ENCODE measurements at regions not wholly inside any gene's neighbourhood (a gene's known extent, or its start where the extent isn't known, plus 50 kb on each side); places are given as distances from the start of the nearest gene placed in this dataset.

- H3K36me3 ChIP-seq (ENCODE audit: control insufficient read depth, insufficient read depth, low read length): no peaks in the 10 kb centered on the region
- no peaks in the 10 kb centered on the region for H3K27me3 ChIP-seq (ENCODE audit: control insufficient read depth, insufficient read depth, low read length)
- DNase-seq (ENCODE audit: low read depth, low spot score): no peak
- H3K4me1 ChIP-seq (ENCODE audit: control insufficient read depth, insufficient read depth, low read length): no peaks in the 10 kb centered on the region
- no peaks in the 10 kb centered on the region for H3K9me3 ChIP-seq (ENCODE audit: control insufficient read depth, insufficient read depth, low read length)
- no peak overlapping the region for H3K4me3 ChIP-seq (ENCODE audit: low read length)
- no peak overlapping the region for H3K27ac ChIP-seq (ENCODE audit: low read length)
Observed at GRCh38 chr18:53795610-53796009, 428.9 kb downstream of the MBD2 start.

- Histone ChIP-seq H3K4me3 (ENCODE audit: low read length) (no peak overlapping the region), H3K4me1 (ENCODE audit: control insufficient read depth, insufficient read depth, low read length) (no peaks in the 10 kb centered on the region), H3K27ac (ENCODE audit: low read length) (no peak overlapping the region), H3K9me3 (ENCODE audit: control insufficient read depth, insufficient read depth, low read length) (no peaks in the 10 kb centered on the region), H3K27me3 (ENCODE audit: control insufficient read depth, insufficient read depth, low read length) (no peaks in the 10 kb centered on the region), H3K36me3 (ENCODE audit: control insufficient read depth, insufficient read depth, low read length) (no peaks in the 10 kb centered on the region)
- WGBS (ENCODE audit: insufficient coverage, insufficient read length): 100% methylated on average over 1 of the region's 3 CpGs
- no peak for DNase-seq (ENCODE audit: low read depth, low spot score)
Observed at GRCh38 chr18:53795061-53795460, 429.4 kb downstream of the MBD2 start.

GRCh38 chr18:53792762-53793161 lies 431.7 kb downstream of the MBD2 start:
- H3K27me3 ChIP-seq (ENCODE audit: control insufficient read depth, insufficient read depth, low read length): no peaks in the 10 kb centered on the region
- H3K4me3 ChIP-seq (ENCODE audit: low read length): no peak overlapping the region
- no CpG with 5 or more reads among the region's 4 CpGs for WGBS (ENCODE audit: insufficient coverage, insufficient read length)
- no peak for DNase-seq (ENCODE audit: low read depth, low spot score)
- no peaks in the 10 kb centered on the region for H3K36me3 ChIP-seq (ENCODE audit: control insufficient read depth, insufficient read depth, low read length)
- H3K27ac ChIP-seq (ENCODE audit: low read length): no peak overlapping the region
- no peaks in the 10 kb centered on the region for H3K4me1 ChIP-seq (ENCODE audit: control insufficient read depth, insufficient read depth, low read length)
- no peaks in the 10 kb centered on the region for H3K9me3 ChIP-seq (ENCODE audit: control insufficient read depth, insufficient read depth, low read length)

GRCh38 chr18:53790786-53791185 lies 433.7 kb downstream of the MBD2 start:
- no peak overlapping the region for H3K4me3 ChIP-seq (ENCODE audit: low read length)
- H3K4me1 ChIP-seq (ENCODE audit: control insufficient read depth, insufficient read depth, low read length): no peaks in the 10 kb centered on the region
- no peaks in the 10 kb centered on the region for H3K27me3 ChIP-seq (ENCODE audit: control insufficient read depth, insufficient read depth, low read length)
- no peak overlapping the region for H3K27ac ChIP-seq (ENCODE audit: low read length)
- no peaks in the 10 kb centered on the region for H3K36me3 ChIP-seq (ENCODE audit: control insufficient read depth, insufficient read depth, low read length)
- no peaks in the 10 kb centered on the region for H3K9me3 ChIP-seq (ENCODE audit: control insufficient read depth, insufficient read depth, low read length)
- no peak for DNase-seq (ENCODE audit: low read depth, low spot score)

GRCh38 chr18:53789376-53790247 lies 434.9 kb downstream of the MBD2 start:
- H3K4me3 ChIP-seq (ENCODE audit: low read length): no peak overlapping the region
- no peaks in the 10 kb centered on the region for H3K9me3 ChIP-seq (ENCODE audit: control insufficient read depth, insufficient read depth, low read length)
- H3K27ac ChIP-seq (ENCODE audit: low read length): no peak overlapping the region
- no peaks in the 10 kb centered on the region for H3K4me1 ChIP-seq (ENCODE audit: control insufficient read depth, insufficient read depth, low read length)
- no peaks in the 10 kb centered on the region for H3K27me3 ChIP-seq (ENCODE audit: control insufficient read depth, insufficient read depth, low read length)
- no peak for DNase-seq (ENCODE audit: low read depth, low spot score)
- WGBS (ENCODE audit: insufficient coverage, insufficient read length): no CpG with 5 or more reads among the region's 4 CpGs
- no peaks in the 10 kb centered on the region for H3K36me3 ChIP-seq (ENCODE audit: control insufficient read depth, insufficient read depth, low read length)

GRCh38 chr18:53785811-53786210 lies 438.7 kb downstream of the MBD2 start:
- no peak overlapping the region for H3K27ac ChIP-seq (ENCODE audit: low read length)
- H3K9me3 ChIP-seq (ENCODE audit: control insufficient read depth, insufficient read depth, low read length): no peaks in the 10 kb centered on the region
- H3K4me1 ChIP-seq (ENCODE audit: control insufficient read depth, insufficient read depth, low read length): no peaks in the 10 kb centered on the region
- no peak for DNase-seq (ENCODE audit: low read depth, low spot score)
- no peaks in the 10 kb centered on the region for H3K27me3 ChIP-seq (ENCODE audit: control insufficient read depth, insufficient read depth, low read length)
- no peak overlapping the region for H3K4me3 ChIP-seq (ENCODE audit: low read length)
- H3K36me3 ChIP-seq (ENCODE audit: control insufficient read depth, insufficient read depth, low read length): no peaks in the 10 kb centered on the region

- H3K9me3 ChIP-seq (ENCODE audit: control insufficient read depth, insufficient read depth, low read length): no peaks in the 10 kb centered on the region
- H3K36me3 ChIP-seq (ENCODE audit: control insufficient read depth, insufficient read depth, low read length): no peaks in the 10 kb centered on the region
- no peak overlapping the region for H3K4me3 ChIP-seq (ENCODE audit: low read length)
- DNase-seq (ENCODE audit: low read depth, low spot score): no peak
- no peaks in the 10 kb centered on the region for H3K4me1 ChIP-seq (ENCODE audit: control insufficient read depth, insufficient read depth, low read length)
- H3K27ac ChIP-seq (ENCODE audit: low read length): no peak overlapping the region
- no peaks in the 10 kb centered on the region for H3K27me3 ChIP-seq (ENCODE audit: control insufficient read depth, insufficient read depth, low read length)
- WGBS (ENCODE audit: insufficient coverage, insufficient read length): no CpG with 5 or more reads among the region's 1 CpG
Observed at GRCh38 chr18:53784253-53784652, 440.2 kb downstream of the MBD2 start.

- Histone ChIP-seq H3K36me3 (ENCODE audit: control insufficient read depth, insufficient read depth, low read length) (no peaks in the 10 kb centered on the region), H3K9me3 (ENCODE audit: control insufficient read depth, insufficient read depth, low read length) (no peaks in the 10 kb centered on the region), H3K4me1 (ENCODE audit: control insufficient read depth, insufficient read depth, low read length) (no peaks in the 10 kb centered on the region), H3K27ac (ENCODE audit: low read length) (no peak overlapping the region), H3K27me3 (ENCODE audit: control insufficient read depth, insufficient read depth, low read length) (no peaks in the 10 kb centered on the region), H3K4me3 (ENCODE audit: low read length) (no peak overlapping the region)
- no peak for DNase-seq (ENCODE audit: low read depth, low spot score)
- no CpG with 5 or more reads among the region's 1 CpG for WGBS (ENCODE audit: insufficient coverage, insufficient read length)
Observed at GRCh38 chr18:53780666-53781065, 443.8 kb downstream of the MBD2 start.

GRCh38 chr18:53772293-53772692 lies 452.2 kb downstream of the MBD2 start:
- no peak overlapping the region for H3K4me3 ChIP-seq (ENCODE audit: low read length)
- no CpG with 5 or more reads among the region's 2 CpGs for WGBS (ENCODE audit: insufficient coverage, insufficient read length)
- no peaks in the 10 kb centered on the region for H3K36me3 ChIP-seq (ENCODE audit: control insufficient read depth, insufficient read depth, low read length)
- H3K9me3 ChIP-seq (ENCODE audit: control insufficient read depth, insufficient read depth, low read length): no peaks in the 10 kb centered on the region
- no peaks in the 10 kb centered on the region for H3K4me1 ChIP-seq (ENCODE audit: control insufficient read depth, insufficient read depth, low read length)
- no peak overlapping the region for H3K27ac ChIP-seq (ENCODE audit: low read length)
- DNase-seq (ENCODE audit: low read depth, low spot score): no peak
- no peaks in the 10 kb centered on the region for H3K27me3 ChIP-seq (ENCODE audit: control insufficient read depth, insufficient read depth, low read length)

- Histone ChIP-seq H3K4me1 (ENCODE audit: control insufficient read depth, insufficient read depth, low read length) (no peaks in the 10 kb centered on the region), H3K9me3 (ENCODE audit: control insufficient read depth, insufficient read depth, low read length) (no peaks in the 10 kb centered on the region), H3K27ac (ENCODE audit: low read length) (no peak overlapping the region), H3K27me3 (ENCODE audit: control insufficient read depth, insufficient read depth, low read length) (no peaks in the 10 kb centered on the region), H3K36me3 (ENCODE audit: control insufficient read depth, insufficient read depth, low read length) (no peaks in the 10 kb centered on the region), H3K4me3 (ENCODE audit: low read length) (no peak overlapping the region)
- no peak for DNase-seq (ENCODE audit: low read depth, low spot score)
Observed at GRCh38 chr18:53771664-53772063, 452.8 kb downstream of the MBD2 start.

GRCh38 chr18:53765211-53765610 lies 459.3 kb downstream of the MBD2 start:
- Histone ChIP-seq H3K27ac (ENCODE audit: low read length) (no peak overlapping the region), H3K36me3 (ENCODE audit: control insufficient read depth, insufficient read depth, low read length) (no peaks in the 10 kb centered on the region), H3K4me1 (ENCODE audit: control insufficient read depth, insufficient read depth, low read length) (no peaks in the 10 kb centered on the region), H3K4me3 (ENCODE audit: low read length) (no peak overlapping the region), H3K9me3 (ENCODE audit: control insufficient read depth, insufficient read depth, low read length) (no peaks in the 10 kb centered on the region), H3K27me3 (ENCODE audit: control insufficient read depth, insufficient read depth, low read length) (no peaks in the 10 kb centered on the region)
- no peak for DNase-seq (ENCODE audit: low read depth, low spot score)
- WGBS (ENCODE audit: insufficient coverage, insufficient read length): no CpG with 5 or more reads among the region's 3 CpGs
